ENCODE measurements at regions not wholly inside any gene's neighbourhood (a gene's known extent, or its start where the extent isn't known, plus 50 kb on each side); places are given as distances from the start of the nearest gene placed in this dataset.
"Not testable (repeated sequence)": the region's sequence is repeated elsewhere in the genome, so short reads cannot be mapped to it uniquely, and the experiment has no call there.

- DNase-seq (ENCODE audit: low spot score in 2 of 2), result no peak
- WGBS, 2 donors, result 83 to 88% methylated on average over 2 of the region's 2 CpGs
- TF ChIP-seq POLR2A (IDR thresholded peaks at IDR 0.05) (no peak), CTCF (IDR thresholded peaks at IDR 0.05) (no peak)
Measured at GRCh38 chr11:19418221-19418620, 177.5 kb upstream of the E2F8 start.

GRCh38 chr11:19412070-19412469 lies 171.3 kb upstream of the E2F8 start:
- WGBS, 2 donors, result 18% methylated on average over 3 of the region's 3 CpGs
- intact Hi-C loops (cut with DNase I; ENCODE audit: low total_unique reads); DNase-seq (ENCODE audit: low spot score in 2 of 2); H3K4me3 ChIP-seq (ENCODE audit: low read depth, poor library complexity, severe bottlenecking): not testable (repeated sequence)

More at GRCh38 chr11:19418221-19418620, 177.5 kb upstream of the E2F8 start:
- H3K4me3 ChIP-seq (ENCODE audit: low read depth, poor library complexity, severe bottlenecking), result no peak overlapping the region
- intact Hi-C loops (cut with DNase I; ENCODE audit: low total_unique reads), result no loop called here

- TF ChIP-seq CTCF (IDR thresholded peaks at IDR 0.05), result no peak
- TF ChIP-seq POLR2A (IDR thresholded peaks at IDR 0.05), result no peak
- intact Hi-C loops (cut with DNase I; ENCODE audit: low total_unique reads), result no loop called here
- no peak for DNase-seq (ENCODE audit: low spot score in 2 of 2)
- H3K4me3 ChIP-seq (ENCODE audit: low read depth, poor library complexity, severe bottlenecking), result no peak overlapping the region
- WGBS, 2 donors, result 74 to 85% methylated on average over 3 of the region's 3 CpGs
Measured at GRCh38 chr11:19410032-19410431, 169.3 kb upstream of the E2F8 start.

GRCh38 chr11:19409307-19409706 lies 168.6 kb upstream of the E2F8 start:
- H3K4me3 ChIP-seq (ENCODE audit: low read depth, poor library complexity, severe bottlenecking), result no peak overlapping the region
- intact Hi-C loops (cut with DNase I; ENCODE audit: low total_unique reads), result no loop called here
- TF ChIP-seq CTCF (IDR thresholded peaks at IDR 0.05) (no peak), POLR2A (IDR thresholded peaks at IDR 0.05) (no peak)
- 65 to 71% methylated on average over 3 of the region's 3 CpGs for WGBS, 2 donors
- DNase-seq (ENCODE audit: low spot score in 2 of 2), result no peak

GRCh38 chr11:19407677-19408270 lies 167.0 kb upstream of the E2F8 start:
- H3K4me3 ChIP-seq (ENCODE audit: low read depth, poor library complexity, severe bottlenecking), result no peak overlapping the region
- 89 to 91% methylated on average over 16 to 17 of the region's 17 CpGs for WGBS, 2 donors
- TF ChIP-seq POLR2A (IDR thresholded peaks at IDR 0.05) (no peak), CTCF (IDR thresholded peaks at IDR 0.05) (no peak)
- DNase-seq (ENCODE audit: low spot score in 2 of 2), result no peak
- intact Hi-C loops (cut with DNase I; ENCODE audit: low total_unique reads), result no loop called here

GRCh38 chr11:19405966-19406365 lies 165.2 kb upstream of the E2F8 start:
- intact Hi-C loops (cut with DNase I; ENCODE audit: low total_unique reads), result no loop called here
- DNase-seq (ENCODE audit: low spot score in 2 of 2), result no peak
- WGBS, 2 donors, result 68 to 70% methylated on average over 4 of the region's 4 CpGs
- TF ChIP-seq POLR2A (IDR thresholded peaks at IDR 0.05) (no peak), CTCF (IDR thresholded peaks at IDR 0.05) (no peak)
- no peak overlapping the region for H3K4me3 ChIP-seq (ENCODE audit: low read depth, poor library complexity, severe bottlenecking)
